Stomach (tissue), 4 donors: ENCODE measurements at regions not wholly inside any gene's neighbourhood (a gene's known extent, or its start where the extent isn't known, plus 50 kb on each side); places are given as distances from the start of the nearest gene placed in this dataset.

Experiments
- POLR2A ChIP-seq, 4 donors: fragments of 450-650 bp; IDR thresholded peaks; one replicate each; pipeline ENCODE4 v1.6.1; 2016; ENCODE audit warnings: antibody characterized with exemption in 4 of 4, control low read depth in 2 of 4, mild to moderate bottlenecking in 1 of 4, moderate library complexity in 1 of 4
- POLR2AphosphoS5 ChIP-seq, 3 donors: sonication (generic); formaldehyde crosslinking; IDR thresholded peaks; one replicate each; pipeline ENCODE4 v1.6.1; 2016; ENCODE audit warnings: antibody characterized with exemption in 3 of 3

DNA sequence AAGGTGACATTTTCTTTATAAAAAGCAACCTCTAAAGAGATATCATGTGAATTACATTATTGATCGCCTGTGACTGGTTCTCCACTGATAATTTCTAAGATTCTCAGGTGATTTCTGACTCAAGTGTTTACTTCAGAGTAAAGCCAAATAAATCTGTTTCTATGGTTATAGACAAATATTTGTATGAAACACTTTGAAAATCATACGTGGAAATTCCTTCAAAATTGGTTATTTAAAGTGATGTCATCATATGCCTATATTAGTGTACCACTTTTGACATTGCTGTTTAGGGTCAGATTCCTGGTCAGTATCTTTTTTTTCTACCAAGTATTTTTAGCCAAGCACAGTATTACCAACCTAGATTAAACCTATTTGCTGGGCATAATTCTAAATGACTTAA lies 881.3 kb upstream of the FAM98A start:
- TF ChIP-seq POLR2AphosphoS5 (IDR thresholded peaks at IDR 0.05): no peak
- no peak for TF ChIP-seq POLR2A (IDR thresholded peaks at IDR 0.05)
